ENCODE measurements at regions not wholly inside any gene's neighbourhood (a gene's known extent, or its start where the extent isn't known, plus 50 kb on each side); places are given as distances from the start of the nearest gene placed in this dataset.
A peak's percentile ranks its signal among the peaks of the same experiment; 100 is the strongest.

GRCh38 chr13:44096901-44097300 is 217.2 kb downstream of the LACC1 start:
- no peak for DNase-seq (ENCODE audit: low spot score)

- DNase-seq (ENCODE audit: low spot score) = no peak
Measured at GRCh38 chr13:44098559-44098958, 218.9 kb downstream of the LACC1 start.

GRCh38 chr13:44101347-44102083 is 221.8 kb downstream of the LACC1 start:
- DNase-seq (ENCODE audit: low spot score) = no peak

GRCh38 chr13:44103429-44104196 is 223.9 kb downstream of the LACC1 start:
- DNase-seq (ENCODE audit: low spot score) = no peak

- no peak for DNase-seq (ENCODE audit: low spot score)
Measured at GRCh38 chr13:44104197-44104490, 224.4 kb downstream of the LACC1 start.

- no peak for DNase-seq (ENCODE audit: low spot score)
Measured at GRCh38 chr13:44104969-44105368, 225.3 kb downstream of the LACC1 start.

GRCh38 chr13:44106266-44107152 is 226.8 kb downstream of the LACC1 start:
- no peak for DNase-seq (ENCODE audit: low spot score)

GRCh38 chr13:44107357-44108121 is 227.8 kb downstream of the LACC1 start:
- no peak for DNase-seq (ENCODE audit: low spot score)

- DNase-seq (ENCODE audit: low spot score) = peak; percentile 36
Measured at GRCh38 chr13:44108331-44108858, 228.7 kb downstream of the LACC1 start.

GRCh38 chr13:44110091-44110621 is 230.5 kb downstream of the LACC1 start:
- no peak for DNase-seq (ENCODE audit: low spot score)

- DNase-seq (ENCODE audit: low spot score) = no peak
Measured at GRCh38 chr13:44111701-44112100, 232.0 kb downstream of the LACC1 start.

GRCh38 chr13:44112700-44113329 is 233.1 kb downstream of the LACC1 start:
- DNase-seq (ENCODE audit: low spot score) = no peak

GRCh38 chr13:44116562-44117332 is 237.0 kb downstream of the LACC1 start:
- no peak for DNase-seq (ENCODE audit: low spot score)

GRCh38 chr13:44117351-44117750 is 237.6 kb downstream of the LACC1 start:
- DNase-seq (ENCODE audit: low spot score) = no peak

GRCh38 chr13:44117816-44118215 is 238.1 kb downstream of the LACC1 start:
- DNase-seq (ENCODE audit: low spot score) = no peak

GRCh38 chr13:44118881-44119280 is 239.2 kb downstream of the LACC1 start:
- no peak for DNase-seq (ENCODE audit: low spot score)

- no peak for DNase-seq (ENCODE audit: low spot score)
Measured at GRCh38 chr13:44120043-44120442, 240.3 kb downstream of the LACC1 start.

GRCh38 chr13:44120849-44121755 is 241.4 kb downstream of the LACC1 start:
- DNase-seq (ENCODE audit: low spot score) = no peak

GRCh38 chr13:44124352-44124751 is 244.6 kb downstream of the LACC1 start:
- DNase-seq (ENCODE audit: low spot score) = no peak

All from HuH-7 (cell line).